Tibial nerve (tissue), 4 donors: ENCODE measurements at regions not wholly inside any gene's neighbourhood (a gene's known extent, or its start where the extent isn't known, plus 50 kb on each side); places are given as distances from the start of the nearest gene placed in this dataset.

Source experiments
- CTCF ChIP-seq, 5 experiments: fragments of 200-600 bp in 3 of 5; fragments of 450-650 bp in 2 of 5; sonication (generic) in 3 of 5; IDR thresholded peaks; one replicate each; pipeline ENCODE4 v1.5.1; 2016 to 2019; ENCODE audit warnings: antibody characterized with exemption in 5 of 5, mild to moderate bottlenecking in 3 of 5, moderate library complexity in 2 of 5
- EP300 ChIP-seq, 2 donors: sonication (generic); formaldehyde crosslinking; IDR thresholded peaks; one replicate each; pipeline ENCODE4 v1.6.1; 2017; ENCODE audit warnings: antibody characterized with exemption in 2 of 2, mild to moderate bottlenecking in 1 of 2
- POLR2A ChIP-seq, 2 donors: fragments of 450-650 bp; IDR thresholded peaks; one replicate each; pipeline ENCODE4 v1.6.1; 2017; ENCODE audit warnings: antibody characterized with exemption in 2 of 2, mild to moderate bottlenecking in 2 of 2, moderate library complexity in 2 of 2

GRCh38 chr3:184440151-184440550, 60.3 kb downstream of the CHRD start:
- TF ChIP-seq EP300 (IDR thresholded peaks at IDR 0.05) (no peak), POLR2A (IDR thresholded peaks at IDR 0.05) (no peak), CTCF (IDR thresholded peaks at IDR 0.05) (no peak)
